Sigmoid colon (tissue), 3 donors: ENCODE measurements at regions not wholly inside any gene's neighbourhood (a gene's known extent, or its start where the extent isn't known, plus 50 kb on each side); places are given as distances from the start of the nearest gene placed in this dataset.

Experiments used
- small RNA-seq, 3 donors: library from RNA; depleted of rRNA; stranded (forward); fragments of <200 nt; gene quantifications; one replicate each; pipeline ENCODE3, GENCODE V24; 2016

Small RNAs in the stretch of these regions (small RNA-seq; reads per million reads assigned to genes)
- gene CU639417.2, result 0 reads per million in 3 donors
